ENCODE measurements at regions not wholly inside any gene's neighbourhood (a gene's known extent, or its start where the extent isn't known, plus 50 kb on each side); places are given as distances from the start of the nearest gene placed in this dataset.

- TF ChIP-seq EZH2 (conservative IDR thresholded peaks at IDR 0.05; ENCODE audit: low read depth, low read length) (no peak), ZNF564 (CRISPR knock-in tag; IDR thresholded peaks at IDR 0.05) (no peak), HMGXB3 (CRISPR knock-in tag; IDR thresholded peaks at IDR 0.05; ENCODE audit: borderline replicate concordance) (no peak), ZNF552 (CRISPR knock-in tag; IDR thresholded peaks at IDR 0.05; ENCODE audit: borderline replicate concordance) (no peak), BRCA1 (CRISPR knock-in tag; IDR thresholded peaks at IDR 0.05) (no peak), ZNF7 (CRISPR knock-in tag; IDR thresholded peaks at IDR 0.05) (no peak), ZNF629 (CRISPR knock-in tag; conservative IDR thresholded peaks at IDR 0.05) (no peak), ZNF407 (CRISPR knock-in tag; IDR thresholded peaks at IDR 0.05; ENCODE audit: not compliant biosample characterization) (no peak), ZNF788 (CRISPR knock-in tag; IDR thresholded peaks at IDR 0.05; ENCODE audit: borderline replicate concordance) (no peak; the same call in 1 of the 2 replicates), KDM6A (CRISPR knock-in tag; IDR thresholded peaks at IDR 0.05; ENCODE audit: low read depth) (peak; percentile 9; the same call in 1 of the 2 replicates), MAF1 (CRISPR knock-in tag; IDR thresholded peaks at IDR 0.05; ENCODE audit: borderline replicate concordance) (no peak), ZBTB43 (CRISPR knock-in tag; conservative IDR thresholded peaks at IDR 0.05) (0 out of 2 replicates have a peak, but pooled peaks have one; percentile 43), BCL3 (CRISPR knock-in tag; IDR thresholded peaks at IDR 0.05) (0 out of 2 replicates have a peak, but pooled peaks have one; percentile 37)
Observed at GRCh38 chr17:17416400-17417360, 60.1 kb upstream of the MED9 start (continued).
